ENCODE measurements at regions not wholly inside any gene's neighbourhood (a gene's known extent, or its start where the extent isn't known, plus 50 kb on each side); places are given as distances from the start of the nearest gene placed in this dataset.

GRCh38 chr15:95142531-95142930, 911.2 kb downstream of the MCTP2 start:
- TF ChIP-seq CTCF (CRISPR knock-in tag; IDR thresholded peaks at IDR 0.05) (no peak), EP300 (IDR thresholded peaks at IDR 0.05; ENCODE audit: low read depth in 2 of 2, low read length in 2 of 2) (no peak), EP300 (CRISPR knock-in tag; IDR thresholded peaks at IDR 0.05; ENCODE audit: borderline replicate concordance) (no peak)
